HG02943 (cell line): ENCODE measurements at regions not wholly inside any gene's neighbourhood (a gene's known extent, or its start where the extent isn't known, plus 50 kb on each side); places are given as distances from the start of the nearest gene placed in this dataset.

Experiments
- ATAC-seq: cut with Tn5 transposase; IDR thresholded peaks from one replicate; pipeline ENCODE4 v1.9.1; 2021; ENCODE audit warnings: mild to moderate bottlenecking, low read depth, moderate library complexity; ENCODE audit not compliant: unreplicated experiment

GRCh38 chr13:84439108-84439507 lies 556.8 kb upstream of the SLITRK1 start:
- no peak for ATAC-seq

- ATAC-seq: no peak
Observed at GRCh38 chr13:84433024-84433423, 550.8 kb upstream of the SLITRK1 start.

- no peak for ATAC-seq
Observed at GRCh38 chr13:84431646-84432045, 549.4 kb upstream of the SLITRK1 start.

GRCh38 chr13:84430446-84430845 lies 548.2 kb upstream of the SLITRK1 start:
- no peak for ATAC-seq

- ATAC-seq: no peak
Observed at GRCh38 chr13:84430015-84430414, 547.7 kb upstream of the SLITRK1 start.

- ATAC-seq: no peak
Observed at GRCh38 chr13:84418041-84418440, 535.8 kb upstream of the SLITRK1 start.

GRCh38 chr13:84417416-84417815 lies 535.1 kb upstream of the SLITRK1 start:
- ATAC-seq: no peak

- no peak for ATAC-seq
Observed at GRCh38 chr13:84413016-84413415, 530.7 kb upstream of the SLITRK1 start.

GRCh38 chr13:84405286-84405685 lies 523.0 kb upstream of the SLITRK1 start:
- no peak for ATAC-seq

- ATAC-seq: no peak
Observed at GRCh38 chr13:84400706-84401105, 518.4 kb upstream of the SLITRK1 start.

GRCh38 chr13:84399320-84400085 lies 517.2 kb upstream of the SLITRK1 start:
- ATAC-seq: no peak

GRCh38 chr13:84393981-84394625 lies 511.8 kb upstream of the SLITRK1 start:
- ATAC-seq: no peak

- ATAC-seq: no peak
Observed at GRCh38 chr13:84380866-84381265, 498.6 kb upstream of the SLITRK1 start.

GRCh38 chr13:84377106-84377505 lies 494.8 kb upstream of the SLITRK1 start:
- no peak for ATAC-seq

- ATAC-seq: no peak
Observed at GRCh38 chr13:84366506-84366905, 484.2 kb upstream of the SLITRK1 start.

GRCh38 chr13:84362777-84363176 lies 480.5 kb upstream of the SLITRK1 start:
- ATAC-seq: no peak

GRCh38 chr13:84360822-84361221 lies 478.5 kb upstream of the SLITRK1 start:
- no peak for ATAC-seq

GRCh38 chr13:84358601-84359000 lies 476.3 kb upstream of the SLITRK1 start:
- no peak for ATAC-seq

- no peak for ATAC-seq
Observed at GRCh38 chr13:84352946-84353345, 470.7 kb upstream of the SLITRK1 start.

GRCh38 chr13:84339456-84339855 lies 457.2 kb upstream of the SLITRK1 start:
- ATAC-seq: no peak

- ATAC-seq: no peak
Observed at GRCh38 chr13:84332346-84332745, 450.1 kb upstream of the SLITRK1 start.

- ATAC-seq: no peak
Observed at GRCh38 chr13:84315527-84315926, 433.3 kb upstream of the SLITRK1 start.
